Heart left ventricle (tissue), 16 donors: ENCODE measurements at regions not wholly inside any gene's neighbourhood (a gene's known extent, or its start where the extent isn't known, plus 50 kb on each side); places are given as distances from the start of the nearest gene placed in this dataset.
"Not testable (repeated sequence)": the region's sequence is repeated elsewhere in the genome, so short reads cannot be mapped to it uniquely, and the experiment has no call there.

ENCODE experiments used
- ATAC-seq, 4 donors: fragments of 200-7000 bp; cut with Tn5 transposase; one replicate each; pipeline ENCODE4 v1.9.1; 2020 to 2022; ENCODE audit warnings: moderate library complexity in 4 of 4, mild to moderate bottlenecking in 3 of 4, moderate number of reproducible peaks in 1 of 4
- DNase-seq, 5 donors: peaks; one replicate each; pipeline ENCODE4 v3.0.0-alpha.2; 2020
- H3K27ac ChIP-seq, 12 donors: fragments of 200-600 bp; sonication (generic) in 4 of 12; one replicate each; pipeline versions ENCODE4 v1.5.0 to v1.8.0; 2016 to 2022; ENCODE audit warnings: mild to moderate bottlenecking in 2 of 12
- H3K27me3 ChIP-seq, 9 donors: fragments of 200-600 bp; sonication (generic) in 2 of 9; one replicate each; pipeline versions ENCODE4 v1.5.1 to v1.8.0; 2016 to 2022; ENCODE audit warnings: mild to moderate bottlenecking in 3 of 9
- H3K36me3 ChIP-seq, 9 donors: fragments of 200-600 bp; sonication (generic) in 2 of 9; one replicate each; pipeline versions ENCODE4 v1.5.0 to v1.8.0; 2018 to 2022; ENCODE audit warnings: mild to moderate bottlenecking in 2 of 9
- H3K4me1 ChIP-seq, 12 donors: fragments of 200-600 bp; sonication (generic) in 4 of 12; one replicate each; pipeline versions ENCODE4 v1.5.0 to v1.8.0; 2016 to 2022; ENCODE audit warnings: mild to moderate bottlenecking in 3 of 12
- H3K4me3 ChIP-seq, 12 donors: fragments of 200-600 bp; sonication (generic) in 4 of 12; one replicate each; pipeline versions ENCODE4 v1.5.0 to v1.8.0; 2017 to 2022; ENCODE audit warnings: mild to moderate bottlenecking in 9 of 12, moderate library complexity in 4 of 12
- H3K9me3 ChIP-seq, 12 donors: fragments of 200-600 bp; sonication (generic) in 4 of 12; one replicate each; pipeline versions ENCODE4 v1.5.0 to v1.8.0; 2016 to 2022; ENCODE audit warnings: mild to moderate bottlenecking in 1 of 12
- CTCF ChIP-seq, 12 donors: fragments of 200-600 bp; sonication (generic) in 4 of 12; IDR thresholded peaks; one replicate each; pipeline versions ENCODE4 v1.5.0 to v1.8.0; 2018 to 2022; ENCODE audit warnings: antibody characterized with exemption in 12 of 12, mild to moderate bottlenecking in 5 of 12
- POLR2A ChIP-seq, 2 donors: fragments of 450-650 bp; IDR thresholded peaks; one replicate each; pipeline ENCODE4 v1.6.1; 2017; ENCODE audit warnings: antibody characterized with exemption in 2 of 2, mild to moderate bottlenecking in 2 of 2, moderate library complexity in 2 of 2
- WGBS, 4 donors: extraction: QIAGEN DNeasy Blood & Tissue Kit in 2 of 4; methylation state at CpG; one replicate each; pipeline versions ENCODE4 v1.1.5 to v1.1.7; 2013 to 2018; 5-methylcytosine and 5-hydroxymethylcytosine counted together
- intact Hi-C, 10 donors: fragments of 100-400 bp; cut with DNase I; formaldehyde crosslinking; loops; one replicate each; pipeline versions ENCODE4 v1.11.1 to v1.14.2; 2022
- donor health status: ischemic (EF 13 %, LVEDD 7.1; RV severe dilation, severe dysfunction).
- donor health status: healthy with polysubstance abuse.
- donor health status: DM: no; HTN: yes; CAD: no.
- donor health status: DM: no; HTN: no; CAD: no.
- donor health status: ischemic (EF 25% LVEDD 6.9; RV normal size, moderate dysfunction).
- donor health status: ischemic (EF 25% LVEDD 5.7; RV mildly dilated, moderate dysfunction).
- donor health status: healthy.
- donor health status: DM: yes; HTN: yes; CAD: no.
- donor health status: ischemic (EF 35%, LVEDD 5.7; RV mildly dilated, moderate dysfunction).
- donor health status: nonischemic (EF 11% LVEDD 7.7; RV severe dilation, severe dysfunction).
- donor health status: DM: yes; HTN: yes; CAD: no.
- donor health status: PGD.
- donor health status: ischemic (EF 29% LVEDD 5.4; RV normal size, mild dysfunction).
- donor health status: nonischemic (EF 23%, LVEDD 6.1; RV moderate dilation, normal function).

GRCh38 chr12:62194616-62195015 is 65.6 kb upstream of the USP15 start:
- DNase-seq: no peak
- no peak for ATAC-seq
- H3K4me3 ChIP-seq: no peak overlapping the region
- TF ChIP-seq POLR2A (IDR thresholded peaks at IDR 0.05) (no peak), CTCF (IDR thresholded peaks at IDR 0.05) (no peak)
- H3K4me1 ChIP-seq: peaks cover 6 to 28% (median 19%) of the 10 kb centered on the region in 12 donors
- H3K9me3 ChIP-seq: peaks cover 0 to 12% (median 0%) of the 10 kb centered on the region in 12 donors
- H3K36me3 ChIP-seq: no peaks in the 10 kb centered on the region
- intact Hi-C loops: no loop called here
- H3K27me3 ChIP-seq: peaks cover 15 to 42% (median 28%) of the 10 kb centered on the region in 9 donors
- H3K27ac ChIP-seq: no peak overlapping the region

- Histone ChIP-seq H3K27me3 (peaks cover 8 to 29% (median 17%) of the 10 kb centered on the region in 9 donors), H3K27ac (peak overlapping the region in 1 of 12 donors; percentile 28), H3K4me3 (no peak overlapping the region), H3K36me3 (no peaks in the 10 kb centered on the region), H3K9me3 (peaks cover 0 to 26% (median 5%) of the 10 kb centered on the region in 12 donors), H3K4me1 (peaks cover 6 to 20% (median 14%) of the 10 kb centered on the region in 12 donors)
- intact Hi-C loops: no loop called here
- ATAC-seq (no peak), DNase-seq (no peak)
- TF ChIP-seq CTCF (IDR thresholded peaks at IDR 0.05): no peak
- no peak for TF ChIP-seq POLR2A (IDR thresholded peaks at IDR 0.05)
These were observed 64.1 kb upstream of the USP15 start for GRCh38 chr12:62196146-62196545.

- WGBS, 4 donors: 75 to 93% (median 86%) methylated on average over 3 of the region's 3 CpGs
- H3K36me3 ChIP-seq, H3K27ac ChIP-seq, H3K27me3 ChIP-seq, DNase-seq, H3K4me3 ChIP-seq, intact Hi-C loops, H3K4me1 ChIP-seq, ATAC-seq: not testable (repeated sequence)
- H3K9me3 ChIP-seq: peaks cover 0 to 46% (median 5%) of the 10 kb centered on the region in 12 donors
These were observed 57.3 kb upstream of the USP15 start for GRCh38 chr12:62202861-62203260.

GRCh38 chr12:62205346-62205745 is 54.9 kb upstream of the USP15 start:
- no peak for DNase-seq
- WGBS, 4 donors: 60 to 75% (median 71%) methylated on average over 1 of the region's 1 CpG; no CpG with 5 or more reads in 1 of the 4 donors
- H3K4me3 ChIP-seq: no peak overlapping the region
- peaks cover 0 to 35% (median 3%) of the 10 kb centered on the region in 12 donors for H3K9me3 ChIP-seq
- no peak for ATAC-seq
- no peaks in the 10 kb centered on the region for H3K27me3 ChIP-seq
- intact Hi-C loops: no loop called here
- TF ChIP-seq CTCF (IDR thresholded peaks at IDR 0.05): no peak
- no peak for TF ChIP-seq POLR2A (IDR thresholded peaks at IDR 0.05)
- H3K4me1 ChIP-seq: no peaks in the 10 kb centered on the region
- H3K27ac ChIP-seq: no peak overlapping the region
- H3K36me3 ChIP-seq: no peaks in the 10 kb centered on the region

GRCh38 chr12:62207248-62207647 is 53.0 kb upstream of the USP15 start:
- DNase-seq (no peak), ATAC-seq (no peak)
- H3K27ac ChIP-seq: no peak overlapping the region
- peaks cover 0 to 4% (median 0%) of the 10 kb centered on the region in 12 donors for H3K4me1 ChIP-seq
- H3K36me3 ChIP-seq: no peaks in the 10 kb centered on the region
- intact Hi-C loops: no loop called here
- peaks cover 0 to 18% (median 0%) of the 10 kb centered on the region in 12 donors for H3K9me3 ChIP-seq
- H3K27me3 ChIP-seq: no peaks in the 10 kb centered on the region
- 44 to 54% (median 49%) methylated on average over 1 of the region's 1 CpG for WGBS, 4 donors
- no peak overlapping the region for H3K4me3 ChIP-seq
- no peak for TF ChIP-seq POLR2A (IDR thresholded peaks at IDR 0.05)
- no peak for TF ChIP-seq CTCF (IDR thresholded peaks at IDR 0.05)
